SK-N-MC (cell line): ENCODE measurements at regions not wholly inside any gene's neighbourhood (a gene's known extent, or its start where the extent isn't known, plus 50 kb on each side); places are given as distances from the start of the nearest gene placed in this dataset.

Experiments used
- EZH2 ChIP-seq: fragments of 200-600 bp; sonication (generic); IDR thresholded peaks from one replicate; pipeline ENCODE4 v1.6.1; 2017; ENCODE audit warnings: antibody characterized with exemption
- FOXP2 ChIP-seq: optimal IDR thresholded peaks from 2 replicates; pipeline ENCODE3; 2011; ENCODE audit warnings: mild to moderate bottlenecking, moderate library complexity; ENCODE audit not compliant: insufficient read depth; ENCODE audit errors: extremely low read length, control extremely low read depth
- POLR2AphosphoS5 ChIP-seq: IDR thresholded peaks from 2 replicates; pipeline ENCODE4 v1.6.1; 2012; ENCODE audit warnings: mild to moderate bottlenecking, low read depth, low read length, borderline replicate concordance

DNA sequence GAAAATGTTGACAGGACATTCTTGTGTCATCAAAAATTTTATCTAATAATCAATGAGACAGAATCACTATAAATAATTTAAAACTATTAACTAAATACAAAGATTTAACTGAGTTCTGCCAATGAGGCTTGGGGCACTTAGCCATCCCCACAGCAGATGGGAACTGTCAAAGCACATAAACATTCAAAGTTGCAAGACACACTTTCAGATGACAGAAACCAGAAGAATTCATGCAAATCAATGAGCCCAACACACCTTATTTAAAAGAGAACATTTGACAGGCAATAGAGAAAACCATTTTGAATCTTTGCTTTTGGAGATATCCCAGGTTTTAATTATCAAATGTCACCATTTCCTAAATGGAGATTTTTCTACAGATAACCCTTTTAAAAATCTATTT, 566.2 kb downstream of the IRS1 start:
- TF ChIP-seq POLR2AphosphoS5, result no peak
- no peak for TF ChIP-seq EZH2
- TF ChIP-seq FOXP2, result no peak
